Gastrocnemius medialis (tissue), 4 donors: ENCODE measurements at regions not wholly inside any gene's neighbourhood (a gene's known extent, or its start where the extent isn't known, plus 50 kb on each side); places are given as distances from the start of the nearest gene placed in this dataset.

ENCODE experiments used
- ATAC-seq, 2 donors: fragments of 150-250 bp; one replicate each; pipeline ENCODE4 v1.9.1; 2016
- DNase-seq, 2 donors: peaks; one replicate each; pipeline ENCODE4 v3.0.0-alpha.2; 2019
- H3K27ac ChIP-seq, 4 donors: fragments of 200-600 bp; sonication (generic); 1 replicate in 1 of 4; 2 replicates in 3 of 4; pipeline ENCODE4 v1.5.1; 2016 to 2018; ENCODE audit warnings: mild to moderate bottlenecking in 2 of 4, moderate library complexity in 1 of 4
- H3K27me3 ChIP-seq, 3 donors: fragments of 200-600 bp; sonication (generic) in 2 of 3; 1 replicate in 1 of 3; 2 replicates in 2 of 3; pipeline versions ENCODE4 v1.5.1 to v1.6.0; 2016 to 2019; ENCODE audit warnings: mild to moderate bottlenecking in 1 of 3, moderate library complexity in 1 of 3
- H3K36me3 ChIP-seq, 2 donors: fragments of 200-600 bp; sonication (generic) in 1 of 2; one replicate each; pipeline ENCODE4 v1.5.1; 2017 to 2018
- H3K4me1 ChIP-seq, 2 donors: fragments of 200-600 bp; sonication (generic) in 1 of 2; one replicate each; pipeline ENCODE4 v1.5.1; 2016 to 2017; ENCODE audit warnings: mild to moderate bottlenecking in 2 of 2
- H3K4me3 ChIP-seq, 4 donors: fragments of 200-600 bp; sonication (generic) in 3 of 4; 1 replicate in 1 of 4; 2 replicates in 3 of 4; pipeline ENCODE4 v1.5.1; 2016 to 2019; ENCODE audit warnings: mild to moderate bottlenecking in 2 of 4
- H3K9me3 ChIP-seq, 3 donors: fragments of 200-600 bp; sonication (generic) in 2 of 3; 1 replicate in 1 of 3; 2 replicates in 2 of 3; pipeline ENCODE4 v1.5.1; 2016 to 2019
- POLR2A ChIP-seq, 2 donors: fragments of 450-650 bp; IDR thresholded peaks; one replicate each; pipeline ENCODE4 v1.6.1; 2017; ENCODE audit warnings: antibody characterized with exemption in 2 of 2, mild to moderate bottlenecking in 2 of 2, moderate library complexity in 2 of 2
- in situ Hi-C, 4 donors: fragments of 200-750 bp; cut with MboI; loops; one replicate each; pipeline versions ENCODE4 v1.15.0 to v1.8.0; 2017; ENCODE audit warnings: low sequenced_read_pairs in 4 of 4
- intact Hi-C: fragments of 100-400 bp; cut with DNase I; formaldehyde crosslinking; loops from one replicate; pipeline ENCODE4 v1.15.1; 2023; ENCODE audit warnings: low total_unique reads
- TF ChIP-seq, protein P1 (sequence below), 5 experiments: fragments of 450-650 bp in 3 of 5; fragments of 200-600 bp in 2 of 5; sonication (generic) in 2 of 5; IDR thresholded peaks in 4 of 5; conservative IDR thresholded peaks in 1 of 5; 1 replicate in 4 of 5; 2 replicates in 1 of 5; pipeline ENCODE4 v1.5.1; 2016 to 2019; ENCODE audit warnings: antibody characterized with exemption in 5 of 5, mild to moderate bottlenecking in 3 of 5, moderate library complexity in 3 of 5

DNA sequence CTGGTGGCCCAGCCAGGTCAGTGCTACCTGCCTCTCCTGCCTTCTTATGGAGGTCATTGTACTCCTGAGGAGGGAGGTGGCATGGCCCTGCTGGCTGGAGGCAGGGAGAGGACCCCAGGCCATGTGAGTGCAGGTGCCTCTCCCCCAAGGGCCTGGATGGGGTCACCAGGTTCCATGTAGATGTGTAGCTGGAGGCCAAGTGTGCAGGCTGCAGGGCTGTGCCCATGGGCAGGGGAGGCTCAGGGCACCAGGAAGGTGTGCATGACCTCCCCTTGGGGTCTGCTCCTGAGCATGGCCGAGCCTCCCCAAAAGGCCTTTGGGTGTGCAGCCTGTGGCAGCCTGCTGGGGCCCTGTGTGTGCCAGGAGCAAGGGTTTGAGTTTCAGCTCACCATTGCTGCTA, 128.1 kb upstream of the HDAC4 start:
- intact Hi-C loops (no loop called here), in situ Hi-C loops (no loop called here)
- Histone ChIP-seq H3K27me3 (no peaks in the 10 kb centered on the region), H3K36me3 (no peaks in the 10 kb centered on the region), H3K4me3 (no peak overlapping the region), H3K4me1 (peaks cover 3 to 4% of the 10 kb centered on the region in 2 donors), H3K9me3 (no peaks in the 10 kb centered on the region), H3K27ac (no peak overlapping the region)
- DNase-seq (no peak), ATAC-seq (no peak)
- TF ChIP-seq, protein P1, sequence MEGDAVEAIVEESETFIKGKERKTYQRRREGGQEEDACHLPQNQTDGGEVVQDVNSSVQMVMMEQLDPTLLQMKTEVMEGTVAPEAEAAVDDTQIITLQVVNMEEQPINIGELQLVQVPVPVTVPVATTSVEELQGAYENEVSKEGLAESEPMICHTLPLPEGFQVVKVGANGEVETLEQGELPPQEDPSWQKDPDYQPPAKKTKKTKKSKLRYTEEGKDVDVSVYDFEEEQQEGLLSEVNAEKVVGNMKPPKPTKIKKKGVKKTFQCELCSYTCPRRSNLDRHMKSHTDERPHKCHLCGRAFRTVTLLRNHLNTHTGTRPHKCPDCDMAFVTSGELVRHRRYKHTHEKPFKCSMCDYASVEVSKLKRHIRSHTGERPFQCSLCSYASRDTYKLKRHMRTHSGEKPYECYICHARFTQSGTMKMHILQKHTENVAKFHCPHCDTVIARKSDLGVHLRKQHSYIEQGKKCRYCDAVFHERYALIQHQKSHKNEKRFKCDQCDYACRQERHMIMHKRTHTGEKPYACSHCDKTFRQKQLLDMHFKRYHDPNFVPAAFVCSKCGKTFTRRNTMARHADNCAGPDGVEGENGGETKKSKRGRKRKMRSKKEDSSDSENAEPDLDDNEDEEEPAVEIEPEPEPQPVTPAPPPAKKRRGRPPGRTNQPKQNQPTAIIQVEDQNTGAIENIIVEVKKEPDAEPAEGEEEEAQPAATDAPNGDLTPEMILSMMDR (IDR thresholded peaks at IDR 0.05 in 4 of 5, conservative IDR thresholded peaks at IDR 0.05 in 1 of 5), result no peak
- TF ChIP-seq POLR2A (IDR thresholded peaks at IDR 0.05), result no peak

DNA sequence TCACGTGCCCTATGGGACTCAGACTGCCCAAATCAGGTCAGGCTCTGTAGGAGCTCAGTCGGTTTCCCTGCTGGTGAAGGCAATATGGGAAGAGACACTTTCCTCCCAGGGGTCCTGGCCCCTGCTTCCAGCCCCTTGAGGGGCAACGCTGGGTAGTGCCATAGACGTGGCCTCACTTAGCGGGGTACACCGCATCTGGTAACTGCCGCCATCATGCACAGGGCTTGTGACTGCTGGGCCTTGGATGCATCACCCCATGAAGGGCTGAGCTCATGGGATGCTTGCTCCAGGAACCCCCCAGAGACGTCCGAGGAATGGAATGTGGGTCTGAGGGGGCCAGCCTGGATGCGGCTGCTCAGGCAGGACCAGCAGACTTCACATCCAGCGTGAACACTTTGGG, 127.3 kb upstream of the HDAC4 start:
- intact Hi-C loops, result no loop called here
- TF ChIP-seq POLR2A (IDR thresholded peaks at IDR 0.05), result no peak
- TF ChIP-seq, protein P1 (IDR thresholded peaks at IDR 0.05 in 4 of 5, conservative IDR thresholded peaks at IDR 0.05 in 1 of 5), result no peak
- DNase-seq (no peak), ATAC-seq (no peak)
- H3K4me1 ChIP-seq, result no peaks in the 10 kb centered on the region
- no peak overlapping the region for H3K4me3 ChIP-seq
- no peaks in the 10 kb centered on the region for H3K36me3 ChIP-seq
- no peaks in the 10 kb centered on the region for H3K27me3 ChIP-seq
- no peak overlapping the region for H3K27ac ChIP-seq
- no peaks in the 10 kb centered on the region for H3K9me3 ChIP-seq
- in situ Hi-C loops, result no loop called here

DNA sequence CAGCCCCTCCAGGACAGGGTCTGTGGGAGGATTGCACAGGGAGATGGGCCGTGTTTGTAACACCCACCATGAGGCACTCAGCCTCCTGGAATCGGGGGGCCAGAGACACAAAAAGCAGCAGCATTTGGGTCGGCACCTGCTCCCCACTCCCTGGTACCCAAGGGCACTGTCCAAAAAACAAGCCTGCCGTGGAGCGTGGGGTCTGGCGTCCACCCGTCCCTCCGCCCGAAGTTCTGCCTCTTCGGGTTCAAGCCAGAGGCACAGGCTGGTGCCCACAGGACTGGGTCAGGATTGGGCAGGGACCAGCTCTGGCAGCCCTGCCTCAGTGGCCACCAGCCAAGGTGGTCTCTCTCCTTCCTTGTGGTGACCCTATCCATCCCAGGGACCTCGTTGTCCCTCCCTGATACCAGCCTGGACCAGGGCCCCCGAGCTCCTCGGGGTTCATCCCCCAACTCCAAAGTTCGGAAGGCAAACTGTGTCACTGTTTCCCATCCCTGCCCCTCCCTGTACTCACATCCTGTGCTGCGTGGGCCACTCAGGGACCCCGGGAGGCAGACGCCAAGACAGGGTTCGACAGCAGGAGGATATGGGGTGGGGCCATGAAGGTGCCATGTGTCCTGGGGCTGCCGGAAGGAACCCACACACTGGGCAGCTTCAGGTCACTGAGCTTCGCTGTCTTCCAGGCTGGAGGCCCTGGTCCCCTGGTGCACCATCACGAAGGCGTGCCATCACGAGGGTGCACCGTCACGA, 126.0 kb upstream of the HDAC4 start:
- no peak for TF ChIP-seq POLR2A (IDR thresholded peaks at IDR 0.05)
- TF ChIP-seq, protein P1 (IDR thresholded peaks at IDR 0.05 in 4 of 5, conservative IDR thresholded peaks at IDR 0.05 in 1 of 5), result no peak
- H3K27ac ChIP-seq, result no peak overlapping the region
- no peaks in the 10 kb centered on the region for H3K27me3 ChIP-seq
- no peak for DNase-seq
- no peaks in the 10 kb centered on the region for H3K36me3 ChIP-seq
- no peak overlapping the region for H3K4me3 ChIP-seq
- in situ Hi-C loops, result no loop called here
- no peak for ATAC-seq
- no peaks in the 10 kb centered on the region for H3K9me3 ChIP-seq
- intact Hi-C loops, result no loop called here
- H3K4me1 ChIP-seq, result peaks cover 5 to 7% of the 10 kb centered on the region in 2 donors

DNA sequence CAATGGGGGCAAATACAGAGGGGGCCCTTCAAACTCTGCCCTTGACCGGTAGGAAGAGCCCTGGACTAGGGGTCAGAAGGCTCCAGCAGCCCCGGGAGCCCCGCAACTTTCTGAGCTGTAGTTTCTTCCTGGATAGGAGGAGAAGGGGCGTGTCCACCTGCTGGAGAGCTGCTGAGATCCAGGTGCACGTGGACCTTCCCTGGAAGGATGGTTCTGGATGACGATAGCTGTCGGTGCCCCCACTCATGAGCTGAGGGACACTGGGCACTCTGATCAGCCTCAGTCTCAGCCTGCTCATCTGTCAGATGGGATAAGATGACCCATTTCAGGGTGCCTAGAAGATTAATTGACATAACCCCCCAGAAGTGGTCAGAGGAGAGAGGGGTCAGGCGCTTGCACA, 125.2 kb upstream of the HDAC4 start:
- in situ Hi-C loops, result no loop called here
- DNase-seq, result no peak
- no peaks in the 10 kb centered on the region for H3K36me3 ChIP-seq
- intact Hi-C loops, result no loop called here
- H3K4me3 ChIP-seq, result no peak overlapping the region
- peaks cover 11 to 12% of the 10 kb centered on the region in 2 donors for H3K4me1 ChIP-seq
- ATAC-seq, result no peak
- TF ChIP-seq, protein P1 (IDR thresholded peaks at IDR 0.05 in 4 of 5, conservative IDR thresholded peaks at IDR 0.05 in 1 of 5), result no peak
- TF ChIP-seq POLR2A (IDR thresholded peaks at IDR 0.05), result no peak
- H3K9me3 ChIP-seq, result no peaks in the 10 kb centered on the region
- H3K27ac ChIP-seq, result no peak overlapping the region
- H3K27me3 ChIP-seq, result no peaks in the 10 kb centered on the region

DNA sequence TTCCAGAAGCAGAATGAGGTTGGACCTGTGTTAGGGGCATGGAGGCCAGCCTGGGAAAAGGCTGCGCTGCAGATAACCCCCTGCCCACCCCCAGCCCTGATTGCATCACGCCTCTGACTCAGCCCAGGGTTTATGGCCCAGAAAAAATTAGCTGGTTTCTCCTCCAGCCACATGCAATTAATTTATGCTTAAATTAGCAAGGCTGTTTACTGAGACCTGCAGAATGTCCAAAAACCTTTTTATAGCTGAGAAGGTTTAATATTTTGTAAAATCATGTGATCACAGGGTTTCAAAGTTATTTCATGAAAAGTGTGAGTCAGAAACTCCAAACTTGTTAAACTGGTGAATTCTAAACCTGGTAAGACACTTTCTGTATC, 123.1 kb upstream of the HDAC4 start:
- H3K27ac ChIP-seq, result no peak overlapping the region
- ATAC-seq (no peak), DNase-seq (no peak)
- TF ChIP-seq, protein P1 (IDR thresholded peaks at IDR 0.05 in 4 of 5, conservative IDR thresholded peaks at IDR 0.05 in 1 of 5), result no peak
- no peak for TF ChIP-seq POLR2A (IDR thresholded peaks at IDR 0.05)
- H3K9me3 ChIP-seq, result no peaks in the 10 kb centered on the region
- no peaks in the 10 kb centered on the region for H3K27me3 ChIP-seq
- intact Hi-C loops (no loop called here), in situ Hi-C loops (no loop called here)
- no peak overlapping the region for H3K4me3 ChIP-seq
- no peaks in the 10 kb centered on the region for H3K36me3 ChIP-seq
- peaks cover 11 to 12% of the 10 kb centered on the region in 2 donors for H3K4me1 ChIP-seq
